GM21786 (cell line): ENCODE measurements at regions not wholly inside any gene's neighbourhood (a gene's known extent, or its start where the extent isn't known, plus 50 kb on each side); places are given as distances from the start of the nearest gene placed in this dataset.
A peak's percentile ranks its signal among the peaks of the same experiment; 100 is the strongest.

Experiments used
- ATAC-seq: cut with Tn5 transposase; IDR thresholded peaks from one replicate; pipeline ENCODE4 v1.9.1; 2021; ENCODE audit not compliant: unreplicated experiment

GRCh38 chr13:109646423-109646822, 140.0 kb downstream of the IRS2 start:
- peak; percentile 86 for ATAC-seq

GRCh38 chr13:109645831-109646230, 140.6 kb downstream of the IRS2 start:
- ATAC-seq, result no peak

- ATAC-seq, result no peak
Observed at GRCh38 chr13:109644956-109645355, 141.4 kb downstream of the IRS2 start.

- no peak for ATAC-seq
Observed at GRCh38 chr13:109644069-109644750, 142.2 kb downstream of the IRS2 start.

GRCh38 chr13:109642358-109642757, 144.0 kb downstream of the IRS2 start:
- ATAC-seq, result no peak

- ATAC-seq, result no peak
Observed at GRCh38 chr13:109636736-109637135, 149.6 kb downstream of the IRS2 start.

- no peak for ATAC-seq
Observed at GRCh38 chr13:109631069-109631468, 155.3 kb downstream of the IRS2 start.

- ATAC-seq, result no peak
Observed at GRCh38 chr13:109630271-109630670, 156.1 kb downstream of the IRS2 start.

- ATAC-seq, result no peak
Observed at GRCh38 chr13:109629737-109630136, 156.6 kb downstream of the IRS2 start.

GRCh38 chr13:109628251-109628699, 158.1 kb downstream of the IRS2 start:
- no peak for ATAC-seq

GRCh38 chr13:109627649-109628048, 158.7 kb downstream of the IRS2 start:
- no peak for ATAC-seq

- ATAC-seq, result no peak
Observed at GRCh38 chr13:109626386-109627171, 159.8 kb downstream of the IRS2 start.

GRCh38 chr13:109625156-109625555, 161.2 kb downstream of the IRS2 start:
- no peak for ATAC-seq

GRCh38 chr13:109622006-109622405, 164.4 kb downstream of the IRS2 start:
- no peak for ATAC-seq

GRCh38 chr13:109615721-109616420, 170.5 kb downstream of the IRS2 start:
- no peak for ATAC-seq

GRCh38 chr13:109611912-109612691, 174.3 kb downstream of the IRS2 start:
- no peak for ATAC-seq

GRCh38 chr13:109610517-109610916, 175.9 kb downstream of the IRS2 start:
- ATAC-seq, result no peak

- no peak for ATAC-seq
Observed at GRCh38 chr13:109608503-109608902, 177.9 kb downstream of the IRS2 start.

GRCh38 chr13:109608059-109608458, 178.3 kb downstream of the IRS2 start:
- no peak for ATAC-seq

- no peak for ATAC-seq
Observed at GRCh38 chr13:109606520-109606919, 179.9 kb downstream of the IRS2 start.

GRCh38 chr13:109605846-109606245, 180.5 kb downstream of the IRS2 start:
- no peak for ATAC-seq
